Adipocyte (in vitro differentiated cells): ENCODE measurements at regions not wholly inside any gene's neighbourhood (a gene's known extent, or its start where the extent isn't known, plus 50 kb on each side); places are given as distances from the start of the nearest gene placed in this dataset.

ENCODE experiments used
- DNase-seq: peaks from one replicate; pipeline ENCODE4 v3.0.0-alpha.2; 2015; ENCODE audit warnings: low read depth
- H3K27me3 ChIP-seq: replicated peaks from 2 replicates; pipeline ENCODE4 v1.7.0; 2013; ENCODE audit warnings: mild to moderate bottlenecking, low read length, moderate library complexity; ENCODE audit not compliant: control insufficient read depth, insufficient read depth
- H3K36me3 ChIP-seq: 2 replicates; pipeline ENCODE4 v1.7.0; 2013; ENCODE audit warnings: low read length, mild to moderate bottlenecking, moderate library complexity; ENCODE audit not compliant: control insufficient read depth, insufficient read depth, severe bottlenecking
- H3K4me1 ChIP-seq: 2 replicates; pipeline ENCODE4 v1.7.0; 2013; ENCODE audit warnings: mild to moderate bottlenecking, low read length, moderate library complexity; ENCODE audit not compliant: control insufficient read depth, insufficient read depth
- H3K4me3 ChIP-seq: 2 replicates; pipeline ENCODE4 v1.7.0; 2013; ENCODE audit warnings: mild to moderate bottlenecking, low read length, moderate library complexity
- H3K9ac ChIP-seq: 2 replicates; pipeline ENCODE4 v1.7.0; 2013; ENCODE audit warnings: mild to moderate bottlenecking, low read length, moderate library complexity
- H3K9me3 ChIP-seq: 2 replicates; pipeline ENCODE4 v1.7.0; 2013; ENCODE audit warnings: mild to moderate bottlenecking, low read length, moderate library complexity; ENCODE audit not compliant: control insufficient read depth

DNA sequence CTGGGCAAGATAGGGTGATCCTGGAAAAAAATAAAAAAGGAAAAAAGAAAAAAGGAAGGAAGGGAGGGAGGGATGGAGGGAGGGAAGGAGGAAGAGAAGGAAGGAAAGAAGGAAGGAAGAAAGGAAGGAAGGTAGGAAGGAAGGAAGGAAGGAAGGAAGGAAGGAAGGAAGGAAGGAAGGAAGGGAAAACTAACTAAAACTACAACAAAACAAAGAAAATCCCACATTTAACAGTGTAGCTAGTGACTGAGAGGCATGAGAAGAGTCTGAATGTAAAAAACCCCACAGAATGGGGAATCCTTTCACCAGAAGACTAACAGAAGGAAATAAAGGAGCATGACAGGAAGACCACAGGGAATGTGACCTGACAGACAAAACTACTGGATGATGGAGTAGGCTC lies 345.7 kb downstream of the NOVA1 start:
- H3K27me3 ChIP-seq = no peaks in the 10 kb centered on the region
- no peak for DNase-seq

DNA sequence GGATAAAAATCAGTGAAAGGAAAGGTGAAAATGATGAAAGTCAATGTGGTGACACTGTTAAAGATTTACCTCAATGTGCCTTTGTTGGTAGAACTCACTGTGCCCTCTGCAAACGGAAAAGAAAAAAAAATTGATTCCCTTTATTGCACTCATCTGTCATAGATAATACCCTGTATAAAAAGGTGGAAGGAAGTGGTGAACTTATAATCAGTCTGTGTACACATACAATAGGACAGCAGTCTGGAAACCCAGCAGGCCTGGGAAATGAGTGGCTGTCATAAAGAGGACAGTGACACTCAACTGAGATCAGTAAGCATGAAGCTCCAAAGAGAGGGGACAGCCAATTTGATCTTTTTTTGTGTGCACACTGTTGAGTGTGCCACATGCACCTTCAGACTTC lies 364.7 kb downstream of the NOVA1 start:
- Histone ChIP-seq H3K9me3 (no peaks in the 10 kb centered on the region), H3K36me3 (no peaks in the 10 kb centered on the region), H3K27me3 (no peaks in the 10 kb centered on the region), H3K4me1 (no peaks in the 10 kb centered on the region), H3K9ac (no peak overlapping the region), H3K4me3 (no peak overlapping the region)
- no peak for DNase-seq

More for the DNA sequence above, 345.7 kb downstream of the NOVA1 start:
- Histone ChIP-seq H3K9me3 (no peaks in the 10 kb centered on the region), H3K36me3 (no peaks in the 10 kb centered on the region), H3K4me1 (no peaks in the 10 kb centered on the region), H3K9ac (no peak overlapping the region), H3K4me3 (no peak overlapping the region)

DNA sequence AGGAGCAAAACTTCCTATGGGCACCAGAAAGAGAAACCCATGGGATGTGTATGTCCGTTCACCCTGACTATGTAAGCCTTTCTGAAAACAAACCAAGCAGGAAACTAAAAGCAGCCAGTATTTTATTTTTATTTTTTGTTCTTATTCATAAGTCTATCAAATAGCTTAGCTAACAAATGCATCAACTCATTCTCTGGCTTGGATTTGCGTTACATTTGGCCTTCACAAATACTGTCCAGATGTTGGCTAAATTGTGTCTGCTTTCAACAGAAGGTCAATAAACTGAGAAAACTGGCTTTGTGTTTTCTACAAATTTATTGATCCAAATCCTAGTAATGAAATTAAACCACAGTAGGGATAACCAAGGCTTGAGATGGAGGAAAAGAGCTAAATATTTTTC lies 379.0 kb downstream of the NOVA1 start:
- H3K36me3 ChIP-seq = no peaks in the 10 kb centered on the region
- H3K9me3 ChIP-seq = no peaks in the 10 kb centered on the region
- H3K27me3 ChIP-seq = peaks cover 8% of the 10 kb centered on the region
- peaks cover 4% of the 10 kb centered on the region for H3K4me1 ChIP-seq
- no peak overlapping the region for H3K9ac ChIP-seq
- no peak overlapping the region for H3K4me3 ChIP-seq
- DNase-seq = no peak

DNA sequence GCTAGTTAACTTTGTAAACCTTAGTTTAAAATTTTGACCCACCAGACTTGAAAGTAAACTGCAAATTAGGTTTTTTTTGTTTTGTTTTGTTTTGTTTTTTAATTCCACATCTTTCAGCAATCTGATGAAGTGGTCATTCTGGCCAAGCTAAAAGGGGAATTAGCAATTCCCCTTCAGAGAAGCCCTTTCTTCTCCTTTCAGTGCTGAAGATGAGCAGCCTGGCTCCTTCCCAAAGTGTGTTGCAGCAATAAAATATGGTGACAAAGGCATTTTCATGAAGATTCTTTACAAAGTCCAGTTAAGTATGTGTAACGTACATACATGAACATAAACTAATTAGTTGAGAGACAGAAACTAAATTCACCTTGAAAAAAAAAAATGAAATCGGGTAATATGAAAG lies 380.1 kb downstream of the NOVA1 start:
- no peak for DNase-seq
- Histone ChIP-seq H3K9me3 (no peaks in the 10 kb centered on the region), H3K36me3 (no peaks in the 10 kb centered on the region), H3K27me3 (peaks cover 8% of the 10 kb centered on the region), H3K9ac (no peak overlapping the region), H3K4me1 (peaks cover 4% of the 10 kb centered on the region), H3K4me3 (no peak overlapping the region)

DNA sequence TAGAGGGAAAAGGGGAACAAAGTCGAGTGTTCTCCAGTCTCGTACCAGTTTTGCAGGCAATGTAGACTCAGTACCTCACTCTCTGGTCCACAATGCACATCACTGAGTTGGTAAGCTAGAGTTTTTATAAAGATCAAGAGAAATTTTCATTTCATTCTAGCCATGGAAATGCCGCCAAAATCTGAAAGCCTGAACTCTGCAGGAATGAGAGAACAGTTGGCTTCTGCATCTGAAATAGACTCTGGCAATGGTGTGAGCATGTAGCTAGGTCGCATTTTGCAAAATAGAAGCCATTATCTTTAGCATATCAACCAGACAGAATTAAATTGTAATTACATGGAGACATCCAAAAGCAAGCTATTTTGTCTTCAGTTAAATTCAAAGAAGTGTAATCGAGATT lies 381.0 kb downstream of the NOVA1 start:
- no peak for DNase-seq
- Histone ChIP-seq H3K4me3 (no peak overlapping the region), H3K9ac (no peak overlapping the region), H3K4me1 (peaks cover 4% of the 10 kb centered on the region), H3K9me3 (no peaks in the 10 kb centered on the region), H3K36me3 (no peaks in the 10 kb centered on the region), H3K27me3 (peaks cover 8% of the 10 kb centered on the region)

DNA sequence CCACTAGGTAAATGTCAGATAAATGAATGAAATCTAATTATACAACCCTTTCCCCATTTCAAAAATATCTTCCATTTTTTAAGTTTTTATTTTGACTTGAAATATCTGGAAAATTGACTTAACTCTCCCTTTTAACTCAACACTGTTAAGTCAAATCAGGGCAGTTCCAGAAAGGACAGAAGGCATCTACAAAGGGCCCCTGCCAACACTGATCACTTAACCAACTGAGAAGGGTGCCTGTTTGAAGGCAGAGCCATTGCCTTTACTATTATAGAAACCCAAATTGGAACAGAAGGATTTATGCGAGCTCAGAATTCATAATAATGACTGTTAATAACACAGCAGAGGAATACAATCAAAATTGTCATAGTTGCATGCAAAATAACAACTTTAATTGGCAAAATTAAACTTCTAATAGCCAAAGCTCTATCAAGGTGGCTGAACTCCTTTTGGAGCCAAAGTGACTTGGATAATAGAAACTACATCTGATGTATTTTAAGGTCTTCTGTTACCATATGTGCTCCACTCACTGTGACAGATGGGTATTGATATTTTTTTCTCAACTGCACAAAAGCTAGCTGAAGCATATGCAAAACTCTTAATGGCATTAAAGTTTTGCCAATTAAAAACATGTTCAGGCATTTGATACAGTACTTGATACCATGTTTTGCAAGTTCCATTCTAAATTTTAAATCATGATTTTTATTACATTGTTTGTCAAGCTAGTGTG lies 383.8 kb downstream of the NOVA1 start:
- Histone ChIP-seq H3K4me1 (peaks cover 4% of the 10 kb centered on the region), H3K9ac (no peak overlapping the region), H3K9me3 (no peaks in the 10 kb centered on the region), H3K27me3 (peaks cover 8% of the 10 kb centered on the region), H3K4me3 (no peak overlapping the region), H3K36me3 (no peaks in the 10 kb centered on the region)
- DNase-seq = no peak

DNA sequence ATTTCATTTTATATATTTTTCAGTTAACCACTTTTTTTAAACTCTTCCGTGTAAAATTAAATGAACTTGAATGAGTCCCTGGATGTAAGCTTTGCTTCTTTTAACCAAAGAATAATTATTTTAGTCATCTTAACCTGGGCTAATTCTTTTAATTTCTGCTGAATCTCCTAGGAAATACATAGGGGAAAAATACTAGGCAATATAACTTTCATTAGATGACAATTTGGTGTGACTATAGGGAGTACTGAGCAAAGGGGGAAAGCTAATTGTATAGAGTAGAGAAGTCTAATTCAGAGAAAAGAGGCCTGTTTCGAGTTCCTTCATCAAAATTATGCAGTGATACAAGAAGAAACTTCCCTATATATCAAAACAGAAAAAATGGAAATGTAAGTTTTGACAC lies 388.1 kb downstream of the NOVA1 start:
- Histone ChIP-seq H3K36me3 (no peaks in the 10 kb centered on the region), H3K9ac (no peak overlapping the region), H3K27me3 (peaks cover 13% of the 10 kb centered on the region), H3K4me3 (no peak overlapping the region), H3K9me3 (no peaks in the 10 kb centered on the region), H3K4me1 (peaks cover 3% of the 10 kb centered on the region)
- no peak for DNase-seq

DNA sequence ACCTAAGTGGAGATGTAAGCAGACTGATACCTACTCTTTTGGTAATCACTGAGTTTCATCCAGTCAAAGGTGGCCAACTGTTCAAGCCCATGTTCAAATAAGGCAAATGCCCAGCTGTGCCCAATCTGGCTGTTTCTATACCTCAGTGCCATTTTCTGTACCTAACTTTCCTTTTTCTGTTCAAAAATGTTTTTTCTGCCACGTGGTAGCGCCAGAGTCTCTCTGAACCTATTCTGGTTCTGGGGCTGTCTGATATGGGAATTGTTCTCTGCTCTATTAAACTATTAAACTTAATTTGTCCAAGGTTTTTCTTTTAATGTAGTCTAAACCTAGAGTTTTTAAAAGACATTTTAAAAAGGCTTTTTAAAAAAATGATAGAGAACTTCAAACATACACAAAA lies 391.2 kb downstream of the NOVA1 start:
- H3K36me3 ChIP-seq = no peaks in the 10 kb centered on the region
- H3K9ac ChIP-seq = no peak overlapping the region
- H3K27me3 ChIP-seq = peaks cover 21% of the 10 kb centered on the region
- H3K9me3 ChIP-seq = no peaks in the 10 kb centered on the region
- peaks cover 3% of the 10 kb centered on the region for H3K4me1 ChIP-seq
- no peak for DNase-seq
- no peak overlapping the region for H3K4me3 ChIP-seq

DNA sequence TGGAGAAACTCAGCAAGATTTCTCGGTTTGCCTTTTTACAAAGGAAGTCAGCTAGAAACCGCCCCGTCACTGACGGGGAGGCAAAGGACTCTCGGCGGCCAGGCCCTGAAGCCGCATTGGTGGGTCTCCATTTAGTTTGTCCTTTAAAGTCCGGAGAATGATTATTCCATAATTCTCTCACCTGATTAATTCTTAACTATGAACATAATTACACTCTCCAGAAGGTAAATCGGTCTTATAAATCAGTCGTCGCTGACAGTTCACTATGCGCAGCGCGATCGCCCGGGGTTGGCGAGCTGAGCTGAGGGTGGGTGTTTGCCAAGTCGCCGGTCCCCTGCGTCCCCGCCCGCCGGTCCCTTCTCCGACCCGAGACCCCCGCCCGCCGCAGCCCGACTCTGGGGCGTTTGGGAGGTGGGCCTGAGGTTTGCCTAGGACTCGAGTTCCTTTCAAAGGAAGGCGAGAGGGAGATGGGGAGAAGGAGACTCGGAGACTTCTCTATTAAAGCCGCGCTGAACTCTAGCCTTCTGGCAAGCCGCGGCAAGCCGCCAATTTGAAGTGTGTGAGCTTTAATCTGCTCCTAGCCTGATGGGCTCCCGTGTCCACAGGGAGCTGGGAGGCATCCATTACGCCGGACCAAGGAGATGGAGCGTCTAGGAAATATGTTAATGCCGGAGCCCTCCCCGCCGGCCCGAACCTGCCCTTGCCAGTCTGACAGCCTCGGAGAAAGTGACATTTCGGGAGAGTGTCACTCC lies 392.9 kb downstream of the NOVA1 start:
- peaks cover 21% of the 10 kb centered on the region for H3K27me3 ChIP-seq
- no peaks in the 10 kb centered on the region for H3K36me3 ChIP-seq
- H3K9ac ChIP-seq = peak overlapping the region; percentile 43
- no peaks in the 10 kb centered on the region for H3K9me3 ChIP-seq
- H3K4me3 ChIP-seq = peak overlapping the region; percentile 80
- H3K4me1 ChIP-seq = peaks cover 3% of the 10 kb centered on the region
- DNase-seq = no peak

DNA sequence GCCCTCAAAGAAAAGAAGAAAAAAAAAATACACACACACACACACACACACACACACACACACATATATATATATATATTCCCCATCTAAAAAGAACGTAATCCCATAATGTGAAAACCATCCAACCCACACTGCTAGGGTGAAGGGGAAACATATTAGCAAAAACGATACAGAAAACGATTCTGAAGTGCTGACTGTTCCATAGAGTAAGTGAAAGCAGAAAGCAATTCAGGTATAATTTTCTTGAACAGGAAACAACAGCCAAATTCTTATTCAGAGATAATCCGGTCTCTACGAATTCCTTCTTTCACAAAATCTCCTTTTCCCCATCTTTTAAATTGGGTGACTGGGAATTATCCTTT lies 393.5 kb downstream of the NOVA1 start:
- Histone ChIP-seq H3K36me3 (no peaks in the 10 kb centered on the region), H3K4me3 (peak overlapping the region; percentile 80)

DNA sequence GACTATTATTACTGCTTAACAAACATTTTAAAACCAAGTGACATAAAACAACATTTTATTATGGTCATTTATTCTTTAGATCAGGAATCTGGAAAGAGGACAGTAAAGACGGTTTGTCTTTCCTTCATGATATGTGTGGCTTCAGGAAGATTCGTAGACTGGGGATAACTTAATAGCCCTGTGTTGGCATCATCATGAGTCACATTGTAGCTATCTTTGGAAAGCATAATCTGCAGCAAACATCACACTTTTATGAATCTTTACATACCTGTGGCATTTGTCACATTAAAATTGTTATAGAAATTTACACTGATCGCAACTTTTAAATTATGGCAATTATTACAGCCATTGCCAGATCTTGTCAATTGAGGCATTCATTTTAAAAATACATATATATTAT lies 397.1 kb downstream of the NOVA1 start:
- H3K4me1 ChIP-seq = peaks cover 3% of the 10 kb centered on the region
- H3K9ac ChIP-seq = no peak overlapping the region
- DNase-seq = no peak
- no peaks in the 10 kb centered on the region for H3K36me3 ChIP-seq
- no peaks in the 10 kb centered on the region for H3K9me3 ChIP-seq
- no peak overlapping the region for H3K4me3 ChIP-seq
- H3K27me3 ChIP-seq = peaks cover 26% of the 10 kb centered on the region

More for the DNA sequence above, 393.5 kb downstream of the NOVA1 start:
- Histone ChIP-seq H3K27me3 (peaks cover 21% of the 10 kb centered on the region), H3K9me3 (no peaks in the 10 kb centered on the region), H3K4me1 (peaks cover 3% of the 10 kb centered on the region), H3K9ac (peak overlapping the region; percentile 43)
- DNase-seq = no peak
